IPS DF 6.9 (cell line): ENCODE measurements at regions not wholly inside any gene's neighbourhood (a gene's known extent, or its start where the extent isn't known, plus 50 kb on each side); places are given as distances from the start of the nearest gene placed in this dataset.

Experiments used
- DNase-seq: peaks from one replicate; pipeline ENCODE4 v3.0.0-alpha.2; 2013; ENCODE audit warnings: low read depth, low spot score
- H3K27ac ChIP-seq: one replicate; pipeline ENCODE4 v1.5.1; 2013; ENCODE audit warnings: low read length, control low read depth
- H3K27me3 ChIP-seq: 2 replicates; pipeline ENCODE4 v1.6.1; 2013; ENCODE audit warnings: mild to moderate bottlenecking, low read length; ENCODE audit not compliant: control insufficient read depth, insufficient read depth
- H3K36me3 ChIP-seq: 2 replicates; pipeline ENCODE4 v1.6.1; 2013; ENCODE audit warnings: low read length; ENCODE audit not compliant: control insufficient read depth, insufficient read depth
- H3K4me1 ChIP-seq: 2 replicates; pipeline ENCODE4 v1.6.1; 2013; ENCODE audit warnings: low read length; ENCODE audit not compliant: control insufficient read depth, insufficient read depth
- H3K4me3 ChIP-seq: 2 replicates; pipeline ENCODE4 v1.5.1; 2013; ENCODE audit warnings: mild to moderate bottlenecking, low read length
- H3K9me3 ChIP-seq: 2 replicates; pipeline ENCODE4 v1.6.1; 2013; ENCODE audit warnings: low read length, inconsistent platforms; ENCODE audit not compliant: control insufficient read depth, insufficient read depth
- WGBS: extraction: QIAGEN DNeasy Blood & Tissue Kit; methylation state at CpG from one replicate; pipeline ENCODE4 v1.1.7; 2013; ENCODE audit warnings: mixed read lengths, missing lambda C conversion rate; ENCODE audit not compliant: insufficient read length, insufficient coverage; 5-methylcytosine and 5-hydroxymethylcytosine counted together

GRCh38 chr4:121439669-121440068, 58.9 kb upstream of the QRFPR start:
- Histone ChIP-seq H3K9me3 (no peaks in the 10 kb centered on the region), H3K4me1 (no peaks in the 10 kb centered on the region; the same call in 1 of the 2 replicates), H3K27me3 (no peaks in the 10 kb centered on the region), H3K27ac (no peak overlapping the region), H3K4me3 (no peak overlapping the region), H3K36me3 (no peaks in the 10 kb centered on the region)
- no CpG with 5 or more reads among the region's 1 CpG for WGBS
- no peak for DNase-seq
